GM21390 (cell line): ENCODE measurements at regions not wholly inside any gene's neighbourhood (a gene's known extent, or its start where the extent isn't known, plus 50 kb on each side); places are given as distances from the start of the nearest gene placed in this dataset.

Source experiments
- ATAC-seq: cut with Tn5 transposase; IDR thresholded peaks from one replicate; pipeline ENCODE4 v1.9.1; 2021; ENCODE audit not compliant: unreplicated experiment

DNA sequence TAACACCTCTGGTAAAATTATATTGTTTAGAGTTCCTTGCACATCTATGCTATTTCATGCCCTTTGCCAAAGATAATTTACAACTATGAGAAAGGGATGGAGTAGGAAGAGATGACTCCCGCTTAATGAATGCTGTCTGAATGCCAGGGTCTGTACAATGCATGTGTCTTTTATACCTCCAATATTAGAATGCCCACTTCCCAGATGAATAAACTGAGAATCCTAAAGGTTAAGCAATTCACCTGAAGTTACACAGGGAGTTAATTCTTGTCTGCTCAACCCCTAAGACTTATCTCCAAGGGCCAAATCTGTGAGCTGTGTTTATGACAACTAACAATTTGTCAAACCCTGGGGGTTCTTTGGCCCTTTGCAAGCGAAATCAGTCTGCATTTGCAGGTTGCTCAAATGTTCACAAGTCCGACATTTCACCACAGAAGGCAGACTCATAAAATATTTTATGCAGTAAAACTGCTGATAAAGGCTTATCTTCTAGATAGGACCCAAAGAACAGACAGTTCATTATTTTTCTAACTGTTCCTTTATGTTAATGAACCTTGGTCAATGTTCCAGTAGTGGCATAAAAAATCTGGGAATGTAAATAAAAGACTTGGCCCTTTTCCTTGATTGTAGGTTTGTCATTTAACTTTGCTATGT lies 50.2 kb upstream of the ATP1A1 start:
- no peak for ATAC-seq
